GM21367 (cell line): ENCODE measurements at regions not wholly inside any gene's neighbourhood (a gene's known extent, or its start where the extent isn't known, plus 50 kb on each side); places are given as distances from the start of the nearest gene placed in this dataset.
A peak's percentile ranks its signal among the peaks of the same experiment; 100 is the strongest.

Source experiments
- ATAC-seq: cut with Tn5 transposase; IDR thresholded peaks from one replicate; pipeline ENCODE4 v1.9.1; 2021; ENCODE audit not compliant: unreplicated experiment

GRCh38 chr5:10853154-10853553 is 92.1 kb upstream of the DAP start:
- ATAC-seq, result no peak

- no peak for ATAC-seq
Measured at GRCh38 chr5:10849278-10849677, 88.2 kb upstream of the DAP start.

GRCh38 chr5:10844016-10844415 is 83.0 kb upstream of the DAP start:
- no peak for ATAC-seq

DNA sequence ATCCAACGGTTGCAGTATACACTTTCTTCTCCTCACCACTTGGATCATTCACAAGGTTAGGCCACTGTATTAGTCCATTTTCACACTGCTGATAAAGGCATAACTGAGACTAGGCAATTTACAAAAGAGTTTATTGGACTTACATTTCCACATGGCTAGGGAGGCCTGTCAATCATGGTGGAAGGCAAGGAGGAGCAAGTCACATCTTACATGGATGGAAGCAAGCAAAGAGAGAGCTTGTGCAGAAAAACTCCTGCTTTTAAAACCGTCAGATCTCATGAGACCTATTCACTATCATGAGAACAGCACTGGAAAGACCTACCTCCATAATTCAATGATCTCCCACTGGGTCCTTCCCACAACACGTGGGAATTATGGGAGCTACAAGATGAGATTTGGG is 81.8 kb upstream of the DAP start:
- ATAC-seq, result no peak

GRCh38 chr5:10839916-10840599 is 79.0 kb upstream of the DAP start:
- no peak for ATAC-seq

DNA sequence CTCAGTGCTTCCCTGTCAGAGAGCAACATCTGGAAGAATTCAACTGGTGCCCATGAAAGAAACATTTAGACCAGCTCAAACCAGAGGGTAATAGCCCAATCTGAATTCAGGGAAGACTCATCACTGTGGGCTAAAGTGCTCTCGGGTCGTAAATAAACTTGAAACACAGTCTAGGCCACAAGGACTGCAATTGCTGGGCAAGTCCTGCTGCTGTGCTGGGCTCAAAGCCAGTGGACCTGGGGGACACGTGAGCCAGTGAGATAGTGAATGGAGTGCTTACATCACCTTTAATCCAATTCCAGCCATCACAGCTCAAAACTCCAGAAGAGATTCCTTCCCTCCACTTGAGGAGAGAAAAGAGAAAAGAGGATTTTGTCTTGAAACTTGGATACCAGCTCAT is 78.1 kb upstream of the DAP start:
- ATAC-seq, result no peak

DNA sequence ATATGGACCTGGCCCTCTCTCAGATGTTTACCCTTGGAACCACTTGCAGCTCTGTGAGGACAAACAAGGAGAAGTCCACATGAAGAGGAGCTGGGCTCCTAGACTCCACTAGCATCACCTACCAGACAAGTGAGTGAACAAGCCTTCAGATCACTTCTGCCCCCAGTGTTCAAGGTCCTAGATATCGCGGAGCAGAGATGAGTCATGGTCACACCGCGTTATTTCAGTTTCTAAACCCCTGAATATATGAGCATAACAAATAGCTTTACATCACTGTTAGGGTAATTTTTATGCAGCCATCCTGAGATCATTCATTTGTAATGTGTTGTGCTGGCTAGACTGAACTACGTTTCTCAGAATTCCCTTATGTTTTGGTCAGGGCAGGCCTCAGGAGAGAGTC is 77.0 kb upstream of the DAP start:
- peak; percentile 81 for ATAC-seq

GRCh38 chr5:10836986-10837385 is 76.0 kb upstream of the DAP start:
- no peak for ATAC-seq

GRCh38 chr5:10834695-10835094 is 73.7 kb upstream of the DAP start:
- ATAC-seq, result no peak

DNA sequence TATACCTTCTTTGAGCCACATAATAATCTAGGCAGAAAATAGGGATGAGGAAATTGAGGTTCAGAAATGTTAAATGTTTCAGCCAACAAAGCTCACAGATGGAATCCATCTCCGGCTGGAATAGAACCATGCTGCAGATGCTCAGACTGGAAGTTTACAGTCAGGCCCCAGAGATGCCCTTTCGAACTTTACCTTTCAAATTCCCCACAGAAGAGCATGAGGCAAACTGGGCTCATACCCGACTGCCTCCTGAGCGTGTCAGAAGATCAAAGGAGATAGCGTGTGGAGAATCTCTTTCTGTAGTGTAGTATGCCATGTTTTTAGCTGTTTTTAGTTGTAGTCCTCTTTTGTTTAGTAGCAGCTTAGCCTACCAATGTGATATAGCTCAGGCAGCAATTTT is 72.0 kb upstream of the DAP start:
- ATAC-seq, result no peak

DNA sequence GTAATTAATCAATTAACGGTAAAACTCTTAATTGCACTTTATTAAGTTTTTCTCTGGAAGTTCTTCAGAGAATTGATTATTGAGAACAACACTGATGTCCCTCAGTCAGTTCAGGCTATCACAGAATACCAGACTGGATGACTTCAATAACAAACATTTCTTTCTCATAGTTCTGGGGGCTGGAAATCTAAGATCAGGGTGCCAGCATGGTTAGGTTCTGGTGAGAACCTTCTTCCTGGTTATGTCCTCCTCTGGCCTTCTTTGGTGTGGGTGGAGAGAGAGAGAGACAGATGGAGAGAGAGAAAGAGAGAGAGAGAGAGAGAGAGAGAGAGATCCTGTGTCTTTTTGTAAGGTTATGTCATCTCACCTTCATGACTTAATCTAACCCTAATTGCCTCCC is 71.4 kb upstream of the DAP start:
- ATAC-seq, result no peak

- ATAC-seq, result no peak
Measured at GRCh38 chr5:10831419-10831818, 70.4 kb upstream of the DAP start.

DNA sequence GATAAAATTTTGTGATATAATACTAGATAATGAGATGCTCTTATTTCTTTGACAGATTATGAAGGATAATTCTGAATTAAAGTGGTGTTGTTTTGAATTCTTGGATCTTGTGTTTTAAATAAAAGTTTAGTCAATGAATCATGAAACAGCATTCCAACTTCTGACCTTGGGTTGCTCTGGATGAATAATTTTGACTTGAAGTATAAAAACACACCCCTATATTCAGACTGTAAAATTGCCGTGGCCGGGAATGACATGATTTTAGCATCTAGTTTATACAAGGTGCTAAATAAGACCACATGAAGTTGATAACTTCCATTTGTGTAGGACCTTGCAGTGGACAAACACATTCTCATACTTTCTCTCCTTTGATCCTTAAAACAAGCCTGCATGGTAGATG is 67.2 kb upstream of the DAP start:
- no peak for ATAC-seq

DNA sequence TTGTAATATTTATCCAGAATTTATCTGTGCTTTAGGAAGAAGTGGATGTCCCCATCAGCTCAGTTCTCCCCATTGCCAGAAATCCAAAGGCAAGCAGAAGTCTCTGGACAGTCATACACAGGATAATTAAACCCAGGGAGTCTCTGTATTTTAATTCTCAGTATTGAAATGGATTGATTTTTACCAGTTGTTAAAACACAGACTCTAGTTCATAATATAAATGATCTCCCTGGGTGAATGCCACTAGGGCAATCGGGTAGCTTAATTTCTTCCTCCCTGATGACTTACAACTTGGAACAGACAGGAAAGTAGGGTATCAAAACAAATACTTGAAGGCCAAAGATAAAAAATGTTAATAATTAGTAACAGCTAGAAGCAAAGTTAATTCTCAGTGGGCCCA is 66.5 kb upstream of the DAP start:
- no peak for ATAC-seq

- no peak for ATAC-seq
Measured at GRCh38 chr5:10826971-10827370, 65.9 kb upstream of the DAP start.

DNA sequence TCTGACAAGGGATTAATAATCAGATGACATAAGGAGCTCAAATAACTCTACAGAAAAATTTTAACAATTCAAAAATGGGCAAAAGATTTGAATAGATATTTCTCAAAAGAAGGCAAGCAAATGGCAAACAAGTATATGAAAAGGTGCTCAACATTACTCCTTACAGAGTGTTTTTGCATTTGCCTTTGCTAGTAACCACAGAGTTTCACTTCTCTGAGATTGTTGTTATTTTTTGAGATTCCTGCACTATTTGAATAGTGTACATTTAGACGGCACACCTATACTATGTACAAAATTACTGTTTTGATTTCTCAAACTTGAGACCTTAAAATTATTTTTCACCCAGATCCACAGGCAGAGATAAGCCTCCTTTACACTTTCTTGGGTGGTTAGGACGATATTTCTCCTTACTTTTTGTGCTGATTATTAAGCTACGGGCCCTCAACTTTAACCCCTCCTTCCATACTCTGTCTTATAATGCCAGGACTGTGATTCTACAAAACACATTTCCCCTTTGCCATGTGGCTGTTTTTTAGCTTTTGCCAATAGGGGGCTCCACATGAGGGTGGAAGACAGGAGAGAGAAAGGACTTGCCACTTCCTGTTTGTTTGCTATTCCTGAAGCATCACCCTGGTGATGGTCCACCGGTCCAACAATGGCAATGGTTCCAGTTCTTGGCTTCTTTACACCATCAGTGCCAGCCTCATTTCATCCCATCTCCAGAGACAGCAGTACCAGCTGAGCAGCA is 65.0 kb upstream of the DAP start:
- ATAC-seq, result peak; percentile 88

DNA sequence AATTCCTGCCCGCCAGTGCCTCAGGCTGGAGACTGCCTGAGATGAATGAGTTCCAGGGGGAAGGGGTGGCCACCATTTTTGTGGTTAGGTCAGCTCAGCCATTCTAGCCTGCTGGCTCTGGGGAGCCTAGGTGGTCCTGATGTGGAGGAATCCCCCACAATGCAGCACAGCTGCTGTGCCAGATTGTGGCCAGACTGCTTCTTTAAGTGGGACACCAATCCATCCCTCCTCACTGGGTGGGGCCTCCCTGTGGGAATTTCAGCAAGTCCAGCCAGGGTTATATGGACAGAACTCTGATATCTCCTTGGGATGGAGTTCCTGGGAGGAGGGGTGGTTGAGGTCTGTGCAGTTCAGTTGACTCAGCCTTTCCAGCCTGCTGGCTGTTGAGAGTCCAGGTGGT is 51.2 kb upstream of the DAP start:
- ATAC-seq, result no peak
